ENCODE measurements at regions not wholly inside any gene's neighbourhood (a gene's known extent, or its start where the extent isn't known, plus 50 kb on each side); places are given as distances from the start of the nearest gene placed in this dataset.

- TF ChIP-seq POLR2A (IDR thresholded peaks at IDR 0.05; ENCODE audit: extremely low read depth, insufficient read length) (no peak), MYC (IDR thresholded peaks at IDR 0.05; ENCODE audit: low read depth, low read length) (no peak), MAX (IDR thresholded peaks at IDR 0.05; ENCODE audit: low read depth, low read length) (no peak)
- TF ChIP-seq, protein P1, sequence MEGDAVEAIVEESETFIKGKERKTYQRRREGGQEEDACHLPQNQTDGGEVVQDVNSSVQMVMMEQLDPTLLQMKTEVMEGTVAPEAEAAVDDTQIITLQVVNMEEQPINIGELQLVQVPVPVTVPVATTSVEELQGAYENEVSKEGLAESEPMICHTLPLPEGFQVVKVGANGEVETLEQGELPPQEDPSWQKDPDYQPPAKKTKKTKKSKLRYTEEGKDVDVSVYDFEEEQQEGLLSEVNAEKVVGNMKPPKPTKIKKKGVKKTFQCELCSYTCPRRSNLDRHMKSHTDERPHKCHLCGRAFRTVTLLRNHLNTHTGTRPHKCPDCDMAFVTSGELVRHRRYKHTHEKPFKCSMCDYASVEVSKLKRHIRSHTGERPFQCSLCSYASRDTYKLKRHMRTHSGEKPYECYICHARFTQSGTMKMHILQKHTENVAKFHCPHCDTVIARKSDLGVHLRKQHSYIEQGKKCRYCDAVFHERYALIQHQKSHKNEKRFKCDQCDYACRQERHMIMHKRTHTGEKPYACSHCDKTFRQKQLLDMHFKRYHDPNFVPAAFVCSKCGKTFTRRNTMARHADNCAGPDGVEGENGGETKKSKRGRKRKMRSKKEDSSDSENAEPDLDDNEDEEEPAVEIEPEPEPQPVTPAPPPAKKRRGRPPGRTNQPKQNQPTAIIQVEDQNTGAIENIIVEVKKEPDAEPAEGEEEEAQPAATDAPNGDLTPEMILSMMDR (IDR thresholded peaks at IDR 0.05; ENCODE audit: low read depth, low read length), result no peak
- DNase-seq (ENCODE audit: low read depth), result no peak
- H3K4me3 ChIP-seq (ENCODE audit: low read depth, low read length), result no peak overlapping the region
Measured at GRCh38 chr20:6651561-6651960, 115.9 kb upstream of the BMP2 start.

DNA sequence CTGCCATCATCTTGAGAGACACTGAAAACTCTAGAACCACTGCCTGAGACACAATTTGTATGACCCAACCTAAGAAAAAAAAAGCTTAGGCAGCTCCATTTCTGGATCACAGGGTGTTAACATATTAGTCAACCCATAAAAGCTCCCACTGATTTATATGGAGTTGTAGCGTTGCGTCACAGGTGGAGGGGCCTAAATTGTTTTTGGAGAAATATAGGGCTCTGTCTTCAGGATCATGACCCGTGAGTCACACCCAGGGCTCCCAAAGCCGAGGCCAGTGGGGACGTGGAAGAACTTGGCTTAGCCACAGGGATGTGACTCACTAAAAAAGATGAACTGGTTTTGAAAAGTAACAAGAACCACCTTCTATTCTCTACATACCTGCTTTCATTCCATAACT, 116.5 kb upstream of the BMP2 start:
- DNase-seq (ENCODE audit: low read depth), result peak; percentile 79
- H3K4me3 ChIP-seq (ENCODE audit: low read depth, low read length), result no peak overlapping the region
- TF ChIP-seq MAX (IDR thresholded peaks at IDR 0.05; ENCODE audit: low read depth, low read length), result no peak
- TF ChIP-seq, protein P1 (IDR thresholded peaks at IDR 0.05; ENCODE audit: low read depth, low read length), result no peak
- TF ChIP-seq MYC (IDR thresholded peaks at IDR 0.05; ENCODE audit: low read depth, low read length), result no peak
- TF ChIP-seq POLR2A (IDR thresholded peaks at IDR 0.05; ENCODE audit: extremely low read depth, insufficient read length), result no peak

GRCh38 chr20:6646021-6646636, 121.4 kb upstream of the BMP2 start:
- TF ChIP-seq, protein P1 (IDR thresholded peaks at IDR 0.05; ENCODE audit: low read depth, low read length), result no peak
- no peak for TF ChIP-seq MAX (IDR thresholded peaks at IDR 0.05; ENCODE audit: low read depth, low read length)
- no peak for TF ChIP-seq MYC (IDR thresholded peaks at IDR 0.05; ENCODE audit: low read depth, low read length)
- TF ChIP-seq POLR2A (IDR thresholded peaks at IDR 0.05; ENCODE audit: extremely low read depth, insufficient read length), result no peak
- DNase-seq (ENCODE audit: low read depth), result no peak
- H3K4me3 ChIP-seq (ENCODE audit: low read depth, low read length), result no peak overlapping the region

DNA sequence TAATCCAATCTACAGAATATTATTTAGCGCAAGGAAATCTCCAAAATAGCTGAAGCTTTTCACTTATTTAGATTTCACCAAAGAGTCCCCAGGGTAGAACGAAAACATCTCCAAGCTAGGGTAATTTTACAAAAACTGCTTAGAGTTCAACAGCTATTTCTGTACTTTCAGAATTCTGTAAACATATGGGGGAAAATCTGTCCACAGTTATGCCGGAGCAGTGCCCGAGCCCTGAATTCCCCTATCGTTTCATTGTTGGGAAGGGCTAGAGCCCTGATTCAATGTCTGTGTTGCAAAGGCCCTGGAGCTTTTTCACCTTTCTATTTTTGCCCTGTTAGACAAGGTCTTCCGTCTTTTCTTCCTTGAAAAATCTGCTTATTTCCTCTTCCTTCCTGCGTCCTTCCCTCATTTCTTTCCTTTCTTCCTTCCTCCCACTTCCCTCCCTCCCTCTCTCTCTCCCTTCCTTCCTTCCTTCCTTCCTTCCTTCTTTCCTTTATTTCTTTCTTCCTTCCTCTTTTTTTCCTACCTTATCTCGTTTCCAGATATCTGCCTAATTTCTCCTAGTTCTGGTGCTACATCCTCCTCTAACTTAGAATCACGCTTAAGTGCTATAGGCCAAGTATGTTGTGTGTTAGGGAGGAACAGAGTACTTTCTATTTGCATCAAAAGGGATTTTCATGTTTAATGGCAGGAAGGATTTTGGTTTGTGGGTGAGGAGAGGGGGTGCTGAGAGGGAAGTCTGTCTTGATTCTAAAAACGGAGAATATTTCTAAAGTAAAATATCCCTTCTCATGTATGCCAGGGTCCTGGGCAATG, 122.5 kb upstream of the BMP2 start:
- DNase-seq (ENCODE audit: low read depth), result no peak
- TF ChIP-seq MYC (IDR thresholded peaks at IDR 0.05; ENCODE audit: low read depth, low read length) (no peak), MAX (IDR thresholded peaks at IDR 0.05; ENCODE audit: low read depth, low read length) (no peak), POLR2A (IDR thresholded peaks at IDR 0.05; ENCODE audit: extremely low read depth, insufficient read length) (no peak)
- TF ChIP-seq, protein P1 (IDR thresholded peaks at IDR 0.05; ENCODE audit: low read depth, low read length), result no peak
- no peak overlapping the region for H3K4me3 ChIP-seq (ENCODE audit: low read depth, low read length)

DNA sequence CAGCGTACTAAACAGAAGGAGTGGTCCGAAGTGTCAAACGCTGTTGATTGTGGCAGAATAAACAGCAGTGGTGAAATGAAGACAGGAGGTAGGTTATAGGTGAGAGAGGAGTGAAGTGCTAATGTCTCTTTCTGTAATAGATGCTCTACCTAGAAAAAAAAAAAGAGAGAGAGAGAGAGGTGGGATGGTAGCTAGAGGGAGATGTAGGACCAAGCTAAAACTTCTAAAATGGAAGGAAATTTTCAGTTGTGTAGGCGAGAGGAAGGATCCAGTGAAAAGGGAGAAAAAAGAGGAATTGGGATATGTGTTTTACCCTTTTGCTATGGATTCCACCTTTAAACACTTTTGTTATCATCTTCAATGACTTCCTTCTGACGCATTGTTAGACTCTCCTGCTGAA, 126.5 kb upstream of the BMP2 start:
- DNase-seq (ENCODE audit: low read depth), result no peak
- no peak overlapping the region for H3K4me3 ChIP-seq (ENCODE audit: low read depth, low read length)
- TF ChIP-seq, protein P1 (IDR thresholded peaks at IDR 0.05; ENCODE audit: low read depth, low read length), result no peak

All from NB4 (cell line).